Ectodermal cell (in vitro differentiated cells): ENCODE measurements at regions not wholly inside any gene's neighbourhood (a gene's known extent, or its start where the extent isn't known, plus 50 kb on each side); places are given as distances from the start of the nearest gene placed in this dataset.

Source experiments
- H3K27ac ChIP-seq: 2 replicates; pipeline ENCODE4 v1.7.0; 2013; ENCODE audit warnings: mild to moderate bottlenecking, low read depth, low read length; ENCODE audit not compliant: insufficient read depth, poor library complexity, severe bottlenecking
- H3K27me3 ChIP-seq: 2 replicates; pipeline ENCODE4 v1.7.0; 2013; ENCODE audit warnings: mild to moderate bottlenecking, low read length; ENCODE audit not compliant: insufficient read depth, control insufficient read depth, poor library complexity, severe bottlenecking
- H3K36me3 ChIP-seq: one replicate; pipeline ENCODE4 v1.7.0; 2013; ENCODE audit warnings: low read length; ENCODE audit not compliant: control insufficient read depth, insufficient read depth
- H3K4me1 ChIP-seq: one replicate; pipeline ENCODE4 v1.7.0; 2013; ENCODE audit warnings: low read length; ENCODE audit not compliant: control insufficient read depth, insufficient read depth
- H3K4me3 ChIP-seq: 2 replicates; pipeline ENCODE4 v1.7.0; 2013; ENCODE audit warnings: low read depth, low read length, control low read depth; ENCODE audit not compliant: insufficient read depth
- H3K9me3 ChIP-seq: 2 replicates; pipeline ENCODE4 v1.7.0; 2013; ENCODE audit warnings: mild to moderate bottlenecking, low read length, moderate library complexity; ENCODE audit not compliant: control insufficient read depth
- WGBS, 2 experiments: methylation state at CpG; one replicate each; pipeline ENCODE4 v1.1.7; 2013; ENCODE audit warnings: missing lambda C conversion rate in 2 of 2; 5-methylcytosine and 5-hydroxymethylcytosine counted together

DNA sequence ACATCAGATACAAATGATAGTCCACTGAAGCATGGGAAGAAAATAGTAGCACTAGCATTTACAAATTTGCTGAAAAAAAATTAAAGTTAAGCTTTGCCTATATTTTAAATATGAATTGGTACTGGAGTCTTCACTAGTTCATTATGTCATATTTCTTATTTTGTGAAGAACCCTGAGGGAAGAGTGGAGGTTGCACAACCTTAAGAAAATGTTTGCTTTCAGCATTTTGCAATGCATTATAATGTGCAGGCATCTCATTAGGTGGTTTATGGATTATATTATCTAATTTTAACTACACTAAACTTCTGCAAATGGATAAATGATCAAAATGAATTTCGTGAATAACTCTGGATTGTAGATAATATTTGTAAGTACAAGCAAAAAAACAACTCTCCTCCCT is 390.8 kb upstream of the HS3ST5 start:
- Histone ChIP-seq H3K9me3 (no peaks in the 10 kb centered on the region), H3K27ac (no peak overlapping the region), H3K4me1 (no peaks in the 10 kb centered on the region), H3K27me3 (no peaks in the 10 kb centered on the region), H3K36me3 (no peaks in the 10 kb centered on the region), H3K4me3 (no peak overlapping the region)
- no CpG with 5 or more reads among the region's 1 CpG for WGBS, 2 experiments

DNA sequence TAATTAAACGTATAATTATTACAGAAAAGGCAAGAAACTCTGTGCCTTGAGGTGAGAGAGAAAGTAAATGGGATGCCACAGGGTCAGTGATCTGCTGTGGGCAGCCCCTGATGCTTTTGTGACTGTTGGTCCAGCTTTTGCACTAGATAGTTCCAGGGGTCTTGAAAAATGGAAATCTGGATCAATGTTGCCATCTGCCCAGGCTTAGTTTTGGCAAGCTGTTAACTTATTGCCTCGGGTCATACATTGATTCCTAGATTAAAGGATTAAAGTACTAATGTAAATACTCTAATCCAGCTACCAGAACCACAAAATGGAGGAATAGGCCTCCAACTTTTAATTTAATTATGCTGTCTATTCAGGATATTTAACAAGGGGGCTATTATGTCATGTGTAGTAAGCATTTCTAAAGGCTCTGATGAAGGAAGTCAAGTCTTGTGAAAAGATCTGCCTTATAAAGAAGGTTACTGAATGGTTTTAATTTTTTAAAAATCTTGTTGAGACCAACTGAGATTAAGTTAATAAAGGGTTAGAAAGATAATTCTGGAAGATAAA is 376.0 kb upstream of the HS3ST5 start:
- WGBS, 2 experiments = 96% methylated on average over 2 of the region's 2 CpGs; no CpG with 5 or more reads in 1 of the 2 experiments
- Histone ChIP-seq H3K9me3 (no peaks in the 10 kb centered on the region), H3K4me3 (no peak overlapping the region), H3K36me3 (no peaks in the 10 kb centered on the region), H3K4me1 (no peaks in the 10 kb centered on the region), H3K27me3 (no peaks in the 10 kb centered on the region), H3K27ac (no peak overlapping the region)

GRCh38 chr6:114718186-114718585 is 375.4 kb upstream of the HS3ST5 start:
- 78 to 84% methylated on average over 3 of the region's 3 CpGs for WGBS, 2 experiments
- Histone ChIP-seq H3K4me1 (no peaks in the 10 kb centered on the region), H3K36me3 (no peaks in the 10 kb centered on the region), H3K4me3 (no peak overlapping the region), H3K27me3 (no peaks in the 10 kb centered on the region), H3K9me3 (no peaks in the 10 kb centered on the region), H3K27ac (no peak overlapping the region)

DNA sequence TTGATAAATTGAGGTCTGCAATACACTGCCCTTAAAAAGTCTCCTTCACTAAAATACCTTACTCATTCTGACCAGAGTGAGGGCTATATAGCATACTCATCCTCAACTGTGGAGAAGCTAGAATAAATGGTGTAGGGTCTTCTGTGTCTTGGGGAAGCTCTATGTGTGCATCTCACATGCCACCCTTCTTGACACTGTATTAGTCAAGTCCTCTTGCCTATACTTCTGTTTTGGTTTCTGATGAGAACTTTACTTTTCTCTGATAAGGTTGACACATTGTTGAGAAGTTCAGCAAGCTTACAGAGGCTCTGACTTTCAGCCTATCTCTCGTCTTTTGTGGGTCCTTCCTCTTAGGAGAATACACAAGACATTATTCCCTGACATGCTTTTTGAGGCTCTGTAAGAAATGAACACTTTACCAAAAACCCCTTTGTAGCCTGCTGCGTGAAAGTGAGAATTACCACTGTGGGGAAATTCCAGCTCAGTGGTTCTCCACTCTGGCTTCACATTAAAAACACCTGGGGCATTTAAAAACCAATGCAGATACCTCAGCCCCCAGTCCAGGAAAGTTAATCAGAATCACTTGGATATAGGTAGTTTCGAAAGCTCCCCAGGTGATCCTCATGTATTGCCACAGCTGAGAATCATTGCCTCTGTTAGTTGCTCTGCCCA is 372.1 kb upstream of the HS3ST5 start:
- Histone ChIP-seq H3K4me1 (no peaks in the 10 kb centered on the region), H3K4me3 (no peak overlapping the region), H3K27me3 (no peaks in the 10 kb centered on the region), H3K27ac (no peak overlapping the region), H3K36me3 (no peaks in the 10 kb centered on the region), H3K9me3 (no peaks in the 10 kb centered on the region)
- WGBS, 2 experiments = 94 to 95% methylated on average over 3 of the region's 3 CpGs

- H3K36me3 ChIP-seq = no peaks in the 10 kb centered on the region
- H3K9me3 ChIP-seq = no peaks in the 10 kb centered on the region
- no peak overlapping the region for H3K27ac ChIP-seq
- no peaks in the 10 kb centered on the region for H3K27me3 ChIP-seq
- H3K4me1 ChIP-seq = no peaks in the 10 kb centered on the region
- 87 to 100% methylated on average over 1 to 2 of the region's 2 CpGs for WGBS, 2 experiments
- H3K4me3 ChIP-seq = no peak overlapping the region
Observed at GRCh38 chr6:114713690-114714089, 370.9 kb upstream of the HS3ST5 start.

- H3K9me3 ChIP-seq = no peaks in the 10 kb centered on the region
- no peak overlapping the region for H3K27ac ChIP-seq
- 98 to 100% methylated on average over 1 of the region's 1 CpG for WGBS, 2 experiments
- H3K27me3 ChIP-seq = no peaks in the 10 kb centered on the region
- H3K36me3 ChIP-seq = no peaks in the 10 kb centered on the region
- H3K4me3 ChIP-seq = no peak overlapping the region
- peaks cover under 1% of the 10 kb centered on the region for H3K4me1 ChIP-seq
Observed at GRCh38 chr6:114712129-114712662, 369.4 kb upstream of the HS3ST5 start.

GRCh38 chr6:114707081-114707620 is 364.3 kb upstream of the HS3ST5 start:
- Histone ChIP-seq H3K27ac (no peak overlapping the region), H3K4me1 (peaks cover 4% of the 10 kb centered on the region), H3K36me3 (no peaks in the 10 kb centered on the region), H3K9me3 (no peaks in the 10 kb centered on the region), H3K27me3 (no peaks in the 10 kb centered on the region), H3K4me3 (no peak overlapping the region)
- whole genome bisulfite sequencing, 2 experiments = 56 to 67% methylated on average over 5 of the region's 5 CpGs

GRCh38 chr6:114690625-114691024 is 347.8 kb upstream of the HS3ST5 start:
- 92 to 93% methylated on average over 4 of the region's 4 CpGs for WGBS, 2 experiments

GRCh38 chr6:114659513-114659912 is 316.7 kb upstream of the HS3ST5 start:
- no peaks in the 10 kb centered on the region for H3K27me3 ChIP-seq
- H3K4me3 ChIP-seq = no peak overlapping the region
- no peaks in the 10 kb centered on the region for H3K9me3 ChIP-seq
- WGBS, 2 experiments = 90 to 93% methylated on average over 2 of the region's 2 CpGs
- H3K36me3 ChIP-seq = no peaks in the 10 kb centered on the region
- H3K27ac ChIP-seq = no peak overlapping the region
- no peaks in the 10 kb centered on the region for H3K4me1 ChIP-seq

More at GRCh38 chr6:114690625-114691024, 347.8 kb upstream of the HS3ST5 start:
- no peak overlapping the region for H3K4me3 ChIP-seq
- no peaks in the 10 kb centered on the region for H3K27me3 ChIP-seq
- H3K9me3 ChIP-seq = no peaks in the 10 kb centered on the region
- no peaks in the 10 kb centered on the region for H3K36me3 ChIP-seq
- no peaks in the 10 kb centered on the region for H3K4me1 ChIP-seq
- no peak overlapping the region for H3K27ac ChIP-seq

- H3K36me3 ChIP-seq = no peaks in the 10 kb centered on the region
- 83 to 85% methylated on average over 2 of the region's 2 CpGs for WGBS, 2 experiments
- H3K9me3 ChIP-seq = no peaks in the 10 kb centered on the region
- no peak overlapping the region for H3K27ac ChIP-seq
- no peak overlapping the region for H3K4me3 ChIP-seq
- no peaks in the 10 kb centered on the region for H3K4me1 ChIP-seq
- H3K27me3 ChIP-seq = no peaks in the 10 kb centered on the region
Observed at GRCh38 chr6:114651611-114652010, 308.8 kb upstream of the HS3ST5 start.
